Esophagus muscularis mucosa (tissue), 3 donors: ENCODE measurements at regions not wholly inside any gene's neighbourhood (a gene's known extent, or its start where the extent isn't known, plus 50 kb on each side); places are given as distances from the start of the nearest gene placed in this dataset.

Source experiments
- POLR2A ChIP-seq: fragments of 450-650 bp; IDR thresholded peaks from one replicate; pipeline ENCODE4 v1.6.1; 2017; ENCODE audit warnings: antibody characterized with exemption, moderate library complexity, mild to moderate bottlenecking, low read depth
- TF ChIP-seq, protein P1 (sequence below), 3 experiments: fragments of 200-600 bp in 2 of 3; fragments of 450-650 bp in 1 of 3; sonication (generic) in 2 of 3; IDR thresholded peaks; one replicate each; pipeline ENCODE4 v1.5.1; 2017 to 2019; ENCODE audit warnings: antibody characterized with exemption in 3 of 3, mild to moderate bottlenecking in 2 of 3, moderate library complexity in 1 of 3

DNA sequence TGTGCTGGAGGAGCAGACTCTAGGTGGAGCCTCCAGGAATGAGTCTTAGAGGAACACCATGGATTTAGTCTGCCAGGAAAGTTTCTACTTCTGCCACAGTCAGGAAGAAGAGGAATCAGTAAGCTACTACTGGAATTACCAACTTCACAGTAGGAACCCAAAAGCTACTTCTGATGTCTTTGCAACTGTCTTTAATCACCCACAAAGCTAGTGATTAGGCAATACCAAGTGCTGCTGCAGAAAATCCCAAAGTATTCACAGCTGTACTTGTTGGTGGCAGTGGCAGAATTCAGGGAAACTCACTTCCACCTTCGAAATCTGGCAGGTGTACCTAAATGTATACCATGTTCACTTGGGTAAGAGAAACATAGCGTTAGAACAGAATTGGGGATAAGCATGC, 264.5 kb upstream of the SORL1-AS1 start:
- TF ChIP-seq, protein P1, sequence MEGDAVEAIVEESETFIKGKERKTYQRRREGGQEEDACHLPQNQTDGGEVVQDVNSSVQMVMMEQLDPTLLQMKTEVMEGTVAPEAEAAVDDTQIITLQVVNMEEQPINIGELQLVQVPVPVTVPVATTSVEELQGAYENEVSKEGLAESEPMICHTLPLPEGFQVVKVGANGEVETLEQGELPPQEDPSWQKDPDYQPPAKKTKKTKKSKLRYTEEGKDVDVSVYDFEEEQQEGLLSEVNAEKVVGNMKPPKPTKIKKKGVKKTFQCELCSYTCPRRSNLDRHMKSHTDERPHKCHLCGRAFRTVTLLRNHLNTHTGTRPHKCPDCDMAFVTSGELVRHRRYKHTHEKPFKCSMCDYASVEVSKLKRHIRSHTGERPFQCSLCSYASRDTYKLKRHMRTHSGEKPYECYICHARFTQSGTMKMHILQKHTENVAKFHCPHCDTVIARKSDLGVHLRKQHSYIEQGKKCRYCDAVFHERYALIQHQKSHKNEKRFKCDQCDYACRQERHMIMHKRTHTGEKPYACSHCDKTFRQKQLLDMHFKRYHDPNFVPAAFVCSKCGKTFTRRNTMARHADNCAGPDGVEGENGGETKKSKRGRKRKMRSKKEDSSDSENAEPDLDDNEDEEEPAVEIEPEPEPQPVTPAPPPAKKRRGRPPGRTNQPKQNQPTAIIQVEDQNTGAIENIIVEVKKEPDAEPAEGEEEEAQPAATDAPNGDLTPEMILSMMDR (IDR thresholded peaks at IDR 0.05), result no peak
- no peak for TF ChIP-seq POLR2A
